ENCODE measurements at regions not wholly inside any gene's neighbourhood (a gene's known extent, or its start where the extent isn't known, plus 50 kb on each side); places are given as distances from the start of the nearest gene placed in this dataset.

- intact Hi-C loops (cut with micrococcal nuclease), result no loop called here
- Histone ChIP-seq H3K36me3 (no peaks in the 10 kb centered on the region), H3K9me3 (replicated peaks) (no peaks in the 10 kb centered on the region), H3K4me3 (no peak overlapping the region), H3K27me3 (ENCODE audit: low read depth) (peaks cover 31% of the 10 kb centered on the region), H3K27ac (replicated peaks) (no peak overlapping the region), H3K4me1 (no peaks in the 10 kb centered on the region)
- DNase-seq, result no peak
- TF ChIP-seq CTCF (IDR thresholded peaks at IDR 0.05; ENCODE audit: borderline replicate concordance), result no peak
Measured at GRCh38 chr12:111222523-111222922, 146.4 kb downstream of the PHETA1 start.

GRCh38 chr12:111222027-111222414 lies 146.9 kb downstream of the PHETA1 start:
- Histone ChIP-seq H3K4me3 (no peak overlapping the region), H3K9me3 (replicated peaks) (no peaks in the 10 kb centered on the region), H3K4me1 (no peaks in the 10 kb centered on the region), H3K27me3 (ENCODE audit: low read depth) (peaks cover 31% of the 10 kb centered on the region), H3K36me3 (no peaks in the 10 kb centered on the region), H3K27ac (replicated peaks) (no peak overlapping the region)
- no peak for TF ChIP-seq CTCF (IDR thresholded peaks at IDR 0.05; ENCODE audit: borderline replicate concordance)
- intact Hi-C loops (cut with micrococcal nuclease), result no loop called here
- DNase-seq, result no peak

GRCh38 chr12:111221062-111222026 lies 147.6 kb downstream of the PHETA1 start:
- no peak for TF ChIP-seq CTCF (IDR thresholded peaks at IDR 0.05; ENCODE audit: borderline replicate concordance)
- Histone ChIP-seq H3K36me3 (no peaks in the 10 kb centered on the region), H3K9me3 (replicated peaks) (no peaks in the 10 kb centered on the region), H3K27ac (replicated peaks) (no peak overlapping the region), H3K4me3 (no peak overlapping the region), H3K4me1 (no peaks in the 10 kb centered on the region), H3K27me3 (ENCODE audit: low read depth) (peaks cover 32% of the 10 kb centered on the region)
- intact Hi-C loops (cut with micrococcal nuclease), result no loop called here
- no peak for DNase-seq

- H3K4me1 ChIP-seq, result no peaks in the 10 kb centered on the region
- TF ChIP-seq CTCF (IDR thresholded peaks at IDR 0.05; ENCODE audit: borderline replicate concordance), result no peak
- intact Hi-C loops (cut with micrococcal nuclease), result no loop called here
Measured at GRCh38 chr12:111220363-111220762, 148.5 kb downstream of the PHETA1 start.

GRCh38 chr12:111219440-111219839 lies 149.5 kb downstream of the PHETA1 start:
- Histone ChIP-seq H3K9me3 (replicated peaks) (no peaks in the 10 kb centered on the region), H3K4me1 (no peaks in the 10 kb centered on the region), H3K4me3 (no peak overlapping the region), H3K27ac (replicated peaks) (no peak overlapping the region), H3K36me3 (no peaks in the 10 kb centered on the region), H3K27me3 (ENCODE audit: low read depth) (peaks cover 39% of the 10 kb centered on the region)
- no peak for DNase-seq
- no peak for TF ChIP-seq CTCF (IDR thresholded peaks at IDR 0.05; ENCODE audit: borderline replicate concordance)
- intact Hi-C loops (cut with micrococcal nuclease), result no loop called here

More at GRCh38 chr12:111220363-111220762, 148.5 kb downstream of the PHETA1 start:
- Histone ChIP-seq H3K36me3 (no peaks in the 10 kb centered on the region), H3K27me3 (ENCODE audit: low read depth) (peaks cover 37% of the 10 kb centered on the region), H3K9me3 (replicated peaks) (no peaks in the 10 kb centered on the region), H3K4me3 (no peak overlapping the region), H3K27ac (replicated peaks) (no peak overlapping the region)
- no peak for DNase-seq

Measured in left ventricle myocardium inferior (tissue), 1 donor.